DMS53 (cell line): ENCODE measurements at regions not wholly inside any gene's neighbourhood (a gene's known extent, or its start where the extent isn't known, plus 50 kb on each side); places are given as distances from the start of the nearest gene placed in this dataset.
"Not testable (repeated sequence)": the region's sequence is repeated elsewhere in the genome, so short reads cannot be mapped to it uniquely, and the experiment has no call there.

Source experiments
- DNase-seq: peaks from one replicate; lab custom pipeline; 2025; lab: John Stamatoyannopoulos, UW

GRCh38 chr3:152581951-152582350, 253.0 kb upstream of the P2RY1 start:
- DNase-seq: no peak

- DNase-seq: no peak
Measured at GRCh38 chr3:152583963-152584362, 251.0 kb upstream of the P2RY1 start.

GRCh38 chr3:152586974-152587373, 248.0 kb upstream of the P2RY1 start:
- DNase-seq: no peak

- no peak for DNase-seq
Measured at GRCh38 chr3:152587861-152588260, 247.1 kb upstream of the P2RY1 start.

GRCh38 chr3:152589644-152590043, 245.3 kb upstream of the P2RY1 start:
- DNase-seq: no peak

GRCh38 chr3:152591515-152591914, 243.4 kb upstream of the P2RY1 start:
- DNase-seq: no peak

- no peak for DNase-seq
Measured at GRCh38 chr3:152593242-152593641, 241.7 kb upstream of the P2RY1 start.

GRCh38 chr3:152595975-152596821, 238.7 kb upstream of the P2RY1 start:
- no peak for DNase-seq

GRCh38 chr3:152596832-152597231, 238.1 kb upstream of the P2RY1 start:
- not testable (repeated sequence) for DNase-seq

GRCh38 chr3:152606146-152606545, 228.8 kb upstream of the P2RY1 start:
- no peak for DNase-seq

- no peak for DNase-seq
Measured at GRCh38 chr3:152607179-152607578, 227.8 kb upstream of the P2RY1 start.

GRCh38 chr3:152608696-152609594, 226.0 kb upstream of the P2RY1 start:
- no peak for DNase-seq

GRCh38 chr3:152609891-152610290, 225.0 kb upstream of the P2RY1 start:
- no peak for DNase-seq

- DNase-seq: peak; percentile 45
Measured at GRCh38 chr3:152610622-152611021, 224.3 kb upstream of the P2RY1 start.

GRCh38 chr3:152611905-152612304, 223.0 kb upstream of the P2RY1 start:
- DNase-seq: no peak

- DNase-seq: no peak
Measured at GRCh38 chr3:152613851-152614250, 221.1 kb upstream of the P2RY1 start.

GRCh38 chr3:152615681-152616080, 219.2 kb upstream of the P2RY1 start:
- no peak for DNase-seq

GRCh38 chr3:152617609-152618008, 217.3 kb upstream of the P2RY1 start:
- DNase-seq: no peak

- DNase-seq: no peak
Measured at GRCh38 chr3:152618529-152618928, 216.4 kb upstream of the P2RY1 start.

GRCh38 chr3:152619691-152620090, 215.2 kb upstream of the P2RY1 start:
- no peak for DNase-seq

- no peak for DNase-seq
Measured at GRCh38 chr3:152620395-152620794, 214.5 kb upstream of the P2RY1 start.

- DNase-seq: no peak
Measured at GRCh38 chr3:152621006-152621868, 213.7 kb upstream of the P2RY1 start.
